ENCODE measurements at regions not wholly inside any gene's neighbourhood (a gene's known extent, or its start where the extent isn't known, plus 50 kb on each side); places are given as distances from the start of the nearest gene placed in this dataset.

- Histone ChIP-seq H3K4me2 (ENCODE audit: low read length) (no peak overlapping the region), H3K4me1 (ENCODE audit: insufficient read depth, low read length, poor library complexity, severe bottlenecking) (no peaks in the 10 kb centered on the region), H3K4me3 (ENCODE audit: low read depth, low read length, poor library complexity, severe bottlenecking) (no peak overlapping the region), H3K9me3 (ENCODE audit: low read length) (no peaks in the 10 kb centered on the region), H2AFZ (ENCODE audit: low read length) (no peak overlapping the region), H3K79me2 (ENCODE audit: insufficient read depth, low read depth, low read length) (no peaks in the 10 kb centered on the region), H3K9me2 (ENCODE audit: insufficient read depth, low read length) (no peaks in the 10 kb centered on the region), H3K27ac (ENCODE audit: low read depth, low read length, poor library complexity, severe bottlenecking) (no peak overlapping the region), H4K20me1 (ENCODE audit: insufficient read depth, low read length) (no peaks in the 10 kb centered on the region), H3K36me3 (ENCODE audit: insufficient read depth, low read length) (no peaks in the 10 kb centered on the region)
- BruUV-seq (replicated peaks), result no TSS peak
- ChIA-PET POLR2A (no interaction called here), CTCF (ENCODE audit: unreplicated experiment) (no interaction called here)
- TF ChIP-seq EZH2phosphoT487 (IDR thresholded peaks at IDR 0.05; ENCODE audit: borderline replicate concordance, low read depth, low read length), result no peak
- no peak for TF ChIP-seq CTCF (conservative IDR thresholded peaks at IDR 0.05; ENCODE audit: low read length)
- intact Hi-C loops (cut with micrococcal nuclease; ENCODE audit: unreplicated experiment), result no loop called here
- DNase-seq (ENCODE audit: low spot score), result no peak
These were observed 720.1 kb downstream of the GBE1 start for GRCh38 chr3:81041331-81041730.

GRCh38 chr3:81040107-81040506, 721.3 kb downstream of the GBE1 start:
- Histone ChIP-seq H2AFZ (ENCODE audit: low read length) (no peak overlapping the region), H3K4me2 (ENCODE audit: low read length) (no peak overlapping the region), H3K9me3 (ENCODE audit: low read length) (no peaks in the 10 kb centered on the region), H3K9me2 (ENCODE audit: insufficient read depth, low read length) (no peaks in the 10 kb centered on the region), H3K4me1 (ENCODE audit: insufficient read depth, low read length, poor library complexity, severe bottlenecking) (no peaks in the 10 kb centered on the region), H3K36me3 (ENCODE audit: insufficient read depth, low read length) (no peaks in the 10 kb centered on the region), H3K4me3 (ENCODE audit: low read depth, low read length, poor library complexity, severe bottlenecking) (no peak overlapping the region), H3K79me2 (ENCODE audit: insufficient read depth, low read depth, low read length) (no peaks in the 10 kb centered on the region), H3K27ac (ENCODE audit: low read depth, low read length, poor library complexity, severe bottlenecking) (no peak overlapping the region), H4K20me1 (ENCODE audit: insufficient read depth, low read length) (no peaks in the 10 kb centered on the region)
- ChIA-PET POLR2A (interaction anchor here (2.5 kb wide), 1 partner anchor 11 kb away, joined by 10 read pairs; no protein-coding TSS in a partner anchor), CTCF (ENCODE audit: unreplicated experiment) (no interaction called here)
- no peak for DNase-seq (ENCODE audit: low spot score)
- BruUV-seq (replicated peaks), result no TSS peak
- intact Hi-C loops (cut with micrococcal nuclease; ENCODE audit: unreplicated experiment), result no loop called here
- no peak for TF ChIP-seq CTCF (conservative IDR thresholded peaks at IDR 0.05; ENCODE audit: low read length)
- TF ChIP-seq EZH2phosphoT487 (IDR thresholded peaks at IDR 0.05; ENCODE audit: borderline replicate concordance, low read depth, low read length), result no peak

- Histone ChIP-seq H3K4me3 (ENCODE audit: low read depth, low read length, poor library complexity, severe bottlenecking) (no peak overlapping the region), H4K20me1 (ENCODE audit: insufficient read depth, low read length) (no peaks in the 10 kb centered on the region), H3K36me3 (ENCODE audit: insufficient read depth, low read length) (no peaks in the 10 kb centered on the region), H3K9me2 (ENCODE audit: insufficient read depth, low read length) (no peaks in the 10 kb centered on the region), H3K9me3 (ENCODE audit: low read length) (no peaks in the 10 kb centered on the region), H3K4me1 (ENCODE audit: insufficient read depth, low read length, poor library complexity, severe bottlenecking) (no peaks in the 10 kb centered on the region), H3K4me2 (ENCODE audit: low read length) (no peak overlapping the region), H3K79me2 (ENCODE audit: insufficient read depth, low read depth, low read length) (no peaks in the 10 kb centered on the region), H3K27ac (ENCODE audit: low read depth, low read length, poor library complexity, severe bottlenecking) (no peak overlapping the region), H2AFZ (ENCODE audit: low read length) (no peak overlapping the region)
- intact Hi-C loops (cut with micrococcal nuclease; ENCODE audit: unreplicated experiment), result no loop called here
- no TSS peak for BruUV-seq (replicated peaks)
- ChIA-PET POLR2A (no interaction called here), CTCF (ENCODE audit: unreplicated experiment) (no interaction called here)
- DNase-seq (ENCODE audit: low spot score), result no peak
- TF ChIP-seq CTCF (conservative IDR thresholded peaks at IDR 0.05; ENCODE audit: low read length), result no peak
- no peak for TF ChIP-seq EZH2phosphoT487 (IDR thresholded peaks at IDR 0.05; ENCODE audit: borderline replicate concordance, low read depth, low read length)
These were observed 727.8 kb downstream of the GBE1 start for GRCh38 chr3:81033684-81034083.
